Amygdala (tissue), 56 donors: ENCODE measurements at regions not wholly inside any gene's neighbourhood (a gene's known extent, or its start where the extent isn't known, plus 50 kb on each side); places are given as distances from the start of the nearest gene placed in this dataset.

ENCODE experiments used
- DNase-seq, 56 donors: peaks; one replicate each; lab custom pipeline; 2025; lab: John Stamatoyannopoulos, UW

DNA sequence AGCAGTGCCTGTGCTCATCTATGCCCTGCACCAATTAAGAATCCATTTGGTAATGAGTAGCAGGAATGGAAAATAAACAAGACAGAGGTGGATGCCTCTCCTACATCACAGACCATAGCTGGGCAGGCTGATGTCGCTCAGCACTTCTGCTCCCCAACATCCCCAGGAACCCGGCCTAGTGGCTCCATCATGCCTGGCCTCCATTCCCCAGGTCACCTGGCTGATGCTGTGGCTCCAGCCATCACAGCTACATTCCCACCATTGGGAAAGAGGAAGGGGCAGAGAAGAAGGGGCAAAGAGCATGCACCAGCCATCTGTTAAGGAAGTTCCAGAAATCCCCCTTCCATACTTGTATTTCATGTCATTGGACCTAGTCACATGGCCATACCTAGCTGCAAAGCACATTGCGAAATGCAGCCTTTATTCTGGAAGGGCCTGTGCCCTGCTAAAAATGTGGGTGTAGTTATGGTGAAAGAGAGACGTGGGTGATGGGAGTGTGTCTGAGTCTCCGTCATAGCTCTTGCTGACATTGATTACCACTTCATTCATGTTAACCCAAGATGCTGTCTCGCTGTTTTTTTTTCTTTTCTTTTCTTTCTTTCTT is 86.1 kb upstream of the ADAMTS2 start:
- no peak for DNase-seq

DNA sequence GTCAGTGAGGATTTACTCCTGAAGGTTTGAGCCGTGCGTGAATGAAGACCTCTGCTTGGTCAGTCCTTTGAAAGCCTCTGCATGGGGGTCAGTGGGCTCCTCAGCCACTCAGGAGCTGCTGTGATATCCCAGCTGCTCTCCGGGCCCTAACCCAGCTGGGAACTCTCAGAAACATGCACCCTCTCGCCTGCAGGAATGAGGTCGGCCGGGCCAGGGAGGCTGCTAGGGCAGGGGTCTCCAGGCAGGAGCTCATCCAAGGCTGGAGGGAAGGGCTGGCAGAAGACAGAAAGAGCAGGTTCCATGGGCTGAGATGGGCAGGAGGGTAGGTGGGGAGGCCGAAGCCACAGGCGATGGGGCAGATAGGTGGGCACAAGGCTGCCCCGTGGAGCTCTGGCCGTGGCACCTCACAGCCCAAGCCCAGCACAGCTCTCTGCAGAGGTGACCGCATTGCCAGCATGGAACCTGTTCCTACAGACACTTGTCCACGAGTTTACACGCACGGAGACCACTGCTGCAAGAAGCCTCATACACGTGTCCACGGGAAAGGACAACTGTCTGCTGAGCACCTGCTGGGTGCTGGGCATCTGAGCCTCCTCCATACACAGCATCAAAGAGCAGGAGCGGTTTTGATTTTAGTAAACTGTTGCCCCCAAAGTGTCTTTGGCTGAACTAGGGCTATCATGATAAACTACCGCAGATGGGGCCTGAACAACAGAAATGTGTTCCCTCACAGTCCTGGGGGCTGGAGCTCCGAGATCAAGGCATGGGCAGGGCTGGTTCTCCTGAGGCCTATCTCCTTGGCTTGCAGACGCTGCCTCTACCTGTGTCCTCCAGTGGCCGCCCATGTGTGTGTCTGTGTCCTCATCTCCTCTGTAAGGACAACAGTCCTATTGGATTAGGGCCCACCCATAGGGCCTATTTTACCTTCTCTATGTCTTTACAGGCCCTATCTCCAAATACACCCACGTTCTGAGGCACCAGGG is 85.2 kb upstream of the ADAMTS2 start:
- no peak for DNase-seq

DNA sequence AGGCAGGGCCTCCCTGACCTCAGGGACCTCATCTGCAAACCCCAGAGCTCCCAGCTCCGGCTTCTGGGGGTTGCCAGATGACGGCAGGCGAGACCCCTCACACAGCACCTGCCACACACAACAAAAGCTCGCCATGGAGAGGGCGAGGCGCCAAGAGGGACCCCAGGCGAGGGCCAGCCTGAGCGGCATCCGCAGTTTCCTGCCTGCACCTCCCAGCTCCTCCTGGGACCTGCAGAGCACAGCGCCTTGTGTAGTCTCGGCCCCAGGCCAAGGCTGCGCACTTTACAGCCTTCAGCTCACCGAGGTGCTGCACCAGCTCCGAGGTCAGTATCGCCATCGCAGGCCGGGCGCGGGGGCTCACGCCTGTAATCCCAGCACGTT is 82.4 kb upstream of the ADAMTS2 start:
- no peak for DNase-seq

DNA sequence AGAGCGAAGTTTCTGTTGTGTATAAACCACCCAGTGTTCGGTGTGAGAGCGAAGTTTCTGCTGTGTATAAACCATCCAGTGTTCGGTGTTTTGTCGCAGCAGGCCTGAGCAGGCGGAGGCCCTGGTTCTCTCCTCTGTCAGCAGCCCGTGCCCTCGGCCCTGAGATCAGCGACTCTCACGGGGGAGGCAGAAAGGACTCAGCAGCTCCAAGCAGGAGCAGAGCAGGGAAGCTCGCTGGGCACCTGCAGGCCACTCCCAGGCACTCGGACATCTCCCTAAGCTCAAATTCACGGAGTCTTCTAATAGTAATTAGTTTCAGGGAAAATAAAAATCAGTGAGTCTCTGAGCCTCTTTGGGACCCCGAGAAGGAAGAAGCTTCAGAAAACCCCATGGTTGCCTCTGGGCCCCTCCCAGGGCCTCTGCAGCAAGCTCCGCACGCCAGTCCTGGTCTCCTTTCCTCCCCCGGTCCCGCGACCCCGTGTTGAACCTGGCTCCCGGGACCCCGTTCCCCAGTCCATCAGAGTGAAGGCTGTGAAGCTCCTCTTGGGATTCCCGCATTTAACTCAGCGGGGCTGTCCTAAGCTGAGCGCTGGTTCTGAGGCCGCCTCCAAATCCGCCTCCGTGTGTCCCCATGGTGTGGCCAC is 81.9 kb upstream of the ADAMTS2 start:
- no peak for DNase-seq

DNA sequence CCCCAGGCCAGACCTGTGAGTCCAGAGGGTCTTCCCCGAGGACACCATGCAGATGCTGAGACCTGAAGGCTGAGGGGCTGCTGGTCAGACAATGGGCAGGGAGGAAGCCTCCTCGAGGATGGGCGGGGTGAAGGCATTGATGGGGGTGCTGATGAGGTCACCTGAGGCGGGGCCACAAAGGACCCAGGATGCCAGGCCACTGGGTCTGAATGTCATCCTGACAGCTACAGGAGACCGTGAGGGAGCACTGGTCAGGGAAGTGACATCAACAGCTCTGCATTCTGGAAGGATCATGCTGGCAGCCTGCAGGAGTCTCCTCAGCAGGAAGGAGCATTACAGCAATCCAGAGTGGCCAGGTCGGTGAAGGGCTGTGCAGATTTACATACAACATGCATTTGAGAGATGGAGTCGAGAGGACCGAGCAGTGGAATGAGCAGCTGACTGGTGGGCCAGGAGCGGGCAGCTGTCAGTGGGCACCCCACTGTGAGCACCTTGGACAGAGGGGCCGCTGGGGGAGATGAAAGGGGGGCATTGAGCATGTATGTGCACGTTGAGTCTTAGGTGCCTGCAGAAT is 77.7 kb upstream of the ADAMTS2 start:
- no peak for DNase-seq

DNA sequence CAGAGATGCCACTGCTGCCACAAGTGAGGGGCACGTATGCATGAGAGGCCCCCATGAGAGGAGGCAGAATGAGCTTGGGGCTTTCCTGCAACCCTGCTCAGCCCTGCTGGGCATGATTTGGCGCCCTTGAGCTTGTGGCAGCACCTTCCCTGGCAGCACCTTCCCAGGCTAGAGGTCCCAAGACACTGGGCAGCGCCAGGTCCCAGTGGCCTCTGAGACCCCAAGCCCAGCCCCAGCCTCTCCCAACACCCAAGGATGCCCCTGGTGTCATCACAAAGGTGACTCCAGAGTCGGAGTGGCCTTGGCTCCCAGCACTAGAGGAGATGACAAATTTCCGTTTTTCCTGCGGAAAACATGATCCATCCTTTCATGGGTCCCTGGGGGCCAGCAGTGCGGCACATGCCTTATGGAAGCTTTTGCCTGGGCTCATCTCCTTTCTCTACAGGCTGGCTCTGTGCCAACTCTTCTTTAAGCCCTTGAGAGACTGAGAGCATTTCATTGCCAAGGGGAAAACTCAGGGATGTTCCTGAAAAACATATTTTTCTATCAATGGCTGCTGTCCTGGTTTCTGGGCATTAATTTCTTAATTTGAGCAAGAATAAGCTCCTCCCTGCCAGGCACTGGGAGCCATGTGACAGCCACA is 77.1 kb upstream of the ADAMTS2 start:
- no peak for DNase-seq

DNA sequence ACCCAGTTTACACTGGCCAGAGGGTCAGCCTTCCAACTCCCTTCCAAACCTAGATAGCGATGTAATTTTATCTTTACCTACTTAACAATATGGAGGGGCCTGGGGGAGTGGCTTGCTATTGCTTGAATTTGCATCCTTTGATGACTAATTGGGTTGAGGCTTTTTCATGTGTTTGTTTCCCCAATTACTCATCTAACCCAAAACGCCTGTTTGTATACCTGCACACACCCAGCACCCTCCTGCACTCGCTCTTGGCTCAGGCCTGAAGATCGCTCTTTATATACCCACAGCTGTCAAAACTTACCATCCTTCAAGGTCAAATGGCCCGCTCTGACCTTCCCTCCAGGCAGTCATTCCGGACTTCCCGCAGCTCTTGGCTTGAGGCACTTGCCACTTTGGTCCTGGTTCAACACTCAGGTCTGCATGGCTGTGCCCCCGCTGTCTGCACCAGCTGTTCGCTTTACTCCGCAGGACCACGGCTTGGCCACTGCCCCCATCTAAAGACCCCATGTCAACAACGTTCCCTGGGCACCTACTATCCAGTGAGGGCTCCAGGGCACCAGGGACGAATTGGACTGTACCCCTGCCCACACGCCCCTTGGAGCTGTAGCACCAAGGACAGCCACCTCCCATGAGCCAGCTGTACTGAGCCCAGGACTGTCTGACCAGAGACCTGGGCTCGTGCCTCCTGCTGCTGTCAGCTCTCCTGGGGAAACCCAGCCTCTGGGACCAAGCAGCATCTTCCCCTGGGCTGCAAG is 76.1 kb upstream of the ADAMTS2 start:
- DNase-seq = no peak

DNA sequence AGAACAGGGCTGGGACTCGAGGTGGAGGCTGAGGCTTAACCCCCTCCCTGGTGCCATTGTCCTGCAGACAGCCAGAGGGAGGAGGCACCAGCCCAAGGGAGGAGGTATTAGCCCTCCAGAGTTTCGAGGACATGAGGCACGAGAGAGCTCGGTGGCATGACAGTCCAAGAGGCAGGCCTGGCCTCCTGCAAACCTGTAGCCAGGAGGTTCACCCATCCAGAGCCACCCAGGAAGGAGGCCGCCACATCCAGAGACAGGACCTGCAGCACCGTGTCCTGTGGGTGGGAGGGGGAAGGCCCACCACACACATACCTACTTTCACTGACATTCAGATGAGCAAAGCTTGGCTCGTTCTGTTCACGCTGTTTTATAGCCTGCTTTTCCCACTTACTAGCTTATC is 75.2 kb upstream of the ADAMTS2 start:
- DNase-seq = no peak

DNA sequence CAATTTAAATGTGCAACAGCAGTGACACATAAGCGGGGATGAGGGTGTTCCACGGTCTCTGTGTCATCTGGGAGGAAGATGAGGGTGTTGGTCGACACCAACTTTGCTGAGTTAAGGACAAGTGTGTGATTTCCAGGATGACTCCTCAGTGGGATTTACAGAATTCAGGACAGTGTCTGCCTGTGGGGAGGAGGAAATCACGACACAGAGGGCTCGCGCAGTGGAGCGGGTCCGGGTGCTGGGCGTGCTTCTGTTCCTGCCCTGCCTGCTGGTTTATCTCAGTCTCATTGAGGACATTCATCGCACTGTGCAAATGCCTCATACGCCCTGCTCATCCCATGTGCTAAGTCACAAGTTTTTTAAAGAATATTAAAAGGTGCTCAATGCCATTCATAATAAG is 73.7 kb upstream of the ADAMTS2 start:
- DNase-seq = no peak

DNA sequence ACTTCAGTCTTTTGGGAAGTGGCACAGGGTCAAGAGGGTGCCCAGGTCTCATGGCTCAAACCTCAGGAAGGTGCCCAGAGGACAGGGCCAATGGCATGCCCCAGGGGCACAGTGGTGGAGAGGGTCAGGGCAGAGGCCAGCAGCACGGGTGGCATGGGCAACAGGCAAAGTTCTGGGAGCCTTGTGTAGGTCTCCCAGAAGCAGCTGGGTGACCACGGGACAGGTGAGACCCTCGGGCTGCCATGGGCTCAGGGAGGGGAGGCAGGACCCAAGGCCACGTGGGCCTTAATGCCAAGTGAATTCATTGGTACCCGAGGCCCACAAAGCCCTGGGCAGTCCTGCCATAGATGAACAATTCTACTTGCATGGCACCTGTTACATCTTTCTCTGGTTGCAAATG is 72.4 kb upstream of the ADAMTS2 start:
- DNase-seq = no peak

DNA sequence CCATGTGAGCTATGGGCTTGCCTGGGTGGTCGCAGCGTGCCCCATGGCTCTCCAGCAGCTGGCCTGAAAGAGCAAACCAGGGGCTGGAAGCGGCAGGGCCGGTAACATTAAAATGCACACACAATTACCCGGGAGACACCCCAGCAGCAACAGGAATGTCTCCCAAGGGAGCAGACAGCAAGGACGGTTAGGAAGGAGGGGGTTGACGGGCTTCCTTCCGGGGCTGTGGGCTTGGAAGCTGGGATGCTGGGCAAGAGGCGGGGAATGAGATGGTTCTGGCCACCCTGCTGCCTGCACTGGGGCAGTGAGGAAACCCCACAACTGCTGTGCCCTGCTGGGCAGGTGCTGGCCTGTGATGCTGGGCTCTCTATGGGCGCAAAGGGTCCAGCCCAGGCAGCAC is 71.8 kb upstream of the ADAMTS2 start:
- DNase-seq = no peak

DNA sequence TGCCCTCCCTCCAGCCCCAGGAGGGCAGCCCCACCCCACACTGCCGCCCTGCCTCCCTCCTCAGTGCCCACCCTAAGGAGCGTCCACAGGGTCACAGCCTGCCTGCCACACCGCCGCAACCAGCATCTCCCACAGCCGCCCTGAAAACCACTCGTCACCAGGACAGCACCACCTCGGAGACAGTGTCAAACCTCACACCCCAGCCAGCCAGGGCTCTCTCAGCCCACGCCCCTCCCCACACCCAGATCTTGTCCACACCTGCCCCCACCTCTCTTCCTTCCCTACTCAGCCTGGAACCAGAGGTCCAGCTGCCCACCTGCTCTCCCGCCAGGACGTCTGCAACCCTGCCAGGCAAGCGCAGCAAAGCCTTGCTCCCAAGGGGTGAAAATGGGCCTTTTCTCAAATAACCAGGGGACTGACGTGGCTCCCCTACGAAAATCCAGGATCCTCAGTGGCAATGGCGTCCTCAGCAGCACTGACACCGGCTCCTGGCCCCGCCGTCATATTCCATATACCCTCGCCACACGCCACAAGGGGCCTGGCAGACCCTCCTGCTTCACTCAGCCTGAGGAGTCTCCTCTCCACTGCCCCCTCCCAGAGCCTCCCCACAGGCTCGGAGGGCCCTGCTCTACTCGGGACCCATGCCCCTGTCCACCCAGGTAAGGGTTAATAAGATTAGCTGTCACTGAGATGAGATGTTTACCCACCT is 71.0 kb upstream of the ADAMTS2 start:
- DNase-seq = no peak

DNA sequence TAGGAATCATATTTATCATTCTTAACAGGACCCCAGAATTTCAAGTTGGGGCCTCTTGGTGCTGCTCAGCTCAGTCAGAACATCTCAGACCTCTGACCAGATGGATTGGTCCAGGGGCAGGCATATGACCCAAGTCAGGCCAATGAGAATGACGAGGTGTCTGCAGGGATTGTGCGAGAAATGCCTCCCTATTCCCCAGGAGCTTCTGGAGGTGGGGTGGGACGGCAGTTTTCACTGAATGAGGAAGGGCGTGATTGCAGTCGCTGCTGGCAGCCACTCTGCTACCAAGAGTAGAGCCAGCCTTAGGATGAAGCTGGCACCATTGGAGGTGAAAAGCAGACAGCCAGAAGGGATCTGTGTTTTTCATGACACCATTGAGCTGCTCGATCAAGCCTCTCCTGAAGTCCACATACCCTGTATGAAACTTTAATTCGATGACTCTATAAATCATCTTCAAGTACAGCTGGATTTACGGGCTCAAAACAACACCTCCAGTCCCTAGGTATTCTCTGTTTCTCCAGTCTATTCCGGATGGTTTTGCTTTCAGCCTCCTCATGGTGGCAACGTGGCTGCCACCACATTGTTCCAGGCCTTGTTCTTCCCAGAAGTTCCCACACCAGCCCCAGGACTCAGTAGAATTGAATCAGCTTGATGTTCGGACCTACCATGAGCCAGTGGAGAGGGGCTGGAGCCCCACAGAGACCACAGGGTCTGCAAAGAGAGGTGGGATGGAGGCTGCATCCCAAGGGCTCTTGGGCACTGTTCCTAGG is 70.2 kb upstream of the ADAMTS2 start:
- no peak for DNase-seq

DNA sequence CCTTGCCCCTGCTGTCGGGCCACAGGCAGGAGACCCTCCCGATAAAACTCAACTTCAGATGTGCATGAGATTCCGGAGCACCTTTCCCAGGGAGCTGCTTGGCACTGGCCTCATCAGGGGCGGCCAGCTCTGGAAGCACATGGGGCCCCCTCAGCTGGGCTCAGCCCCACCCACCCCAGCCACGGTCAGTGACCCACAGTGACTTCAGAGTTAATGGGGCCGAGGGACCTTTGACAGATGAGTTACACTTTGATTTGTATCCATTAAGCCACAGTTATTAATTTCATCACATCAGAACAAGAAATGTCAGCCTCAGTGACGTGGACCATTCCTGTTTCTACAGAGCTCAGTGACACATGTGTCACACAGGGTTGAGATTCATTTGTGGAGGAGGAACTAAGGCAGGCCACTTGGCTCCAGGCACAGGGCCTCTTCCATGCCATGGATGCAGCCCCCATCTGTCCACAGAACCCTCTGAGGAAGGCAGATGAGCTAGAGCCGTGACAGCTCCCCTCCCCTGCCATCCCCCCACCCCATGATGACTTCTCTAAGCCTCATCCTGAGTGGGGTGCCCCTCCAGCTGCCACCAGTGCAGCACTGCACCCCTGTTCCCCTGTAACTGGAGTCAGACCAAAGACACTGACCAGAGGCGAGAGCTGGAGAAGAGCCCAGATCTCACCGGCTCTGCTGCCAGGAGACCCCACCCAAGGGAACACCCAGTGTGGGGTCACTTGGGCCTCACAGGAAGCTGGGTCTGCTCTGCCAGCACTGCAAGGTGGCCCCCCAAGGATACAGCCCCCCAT is 69.4 kb upstream of the ADAMTS2 start:
- DNase-seq = no peak

DNA sequence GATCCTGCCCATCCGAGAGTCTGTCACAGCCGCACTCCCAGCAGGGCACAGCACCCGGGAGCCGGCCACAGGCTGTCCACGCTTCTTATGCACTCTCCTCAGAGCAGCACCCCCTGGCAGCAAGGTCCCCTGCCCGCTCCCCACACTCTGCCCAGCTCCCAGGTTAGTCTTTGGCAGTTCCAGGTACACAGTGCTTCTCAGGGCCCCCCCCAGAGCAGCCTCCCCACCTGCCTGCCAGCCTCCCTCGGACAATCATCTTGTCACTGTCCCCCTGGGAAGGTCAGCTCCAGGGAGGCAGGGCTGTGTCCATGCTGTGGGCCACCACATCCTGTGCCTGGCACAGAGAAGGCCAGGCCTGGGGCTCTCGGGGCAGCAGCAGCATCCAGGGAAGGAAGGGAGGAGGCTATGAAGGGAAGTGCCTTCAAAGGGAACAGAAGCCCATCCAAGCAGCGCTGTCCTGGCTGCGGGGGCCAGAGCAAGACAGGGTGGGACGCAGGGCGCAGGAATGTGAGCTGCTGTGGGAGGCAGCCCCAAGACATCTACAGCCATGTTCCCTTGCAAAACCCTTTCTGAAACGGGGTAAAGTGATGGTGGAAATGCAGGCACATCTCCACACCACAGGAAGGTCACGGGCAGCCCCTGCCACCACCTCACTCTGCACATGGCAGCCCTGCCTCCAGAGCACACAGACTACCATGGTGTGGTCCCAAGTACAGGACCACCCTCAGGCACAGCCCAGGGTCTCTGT is 68.6 kb upstream of the ADAMTS2 start:
- DNase-seq = no peak

DNA sequence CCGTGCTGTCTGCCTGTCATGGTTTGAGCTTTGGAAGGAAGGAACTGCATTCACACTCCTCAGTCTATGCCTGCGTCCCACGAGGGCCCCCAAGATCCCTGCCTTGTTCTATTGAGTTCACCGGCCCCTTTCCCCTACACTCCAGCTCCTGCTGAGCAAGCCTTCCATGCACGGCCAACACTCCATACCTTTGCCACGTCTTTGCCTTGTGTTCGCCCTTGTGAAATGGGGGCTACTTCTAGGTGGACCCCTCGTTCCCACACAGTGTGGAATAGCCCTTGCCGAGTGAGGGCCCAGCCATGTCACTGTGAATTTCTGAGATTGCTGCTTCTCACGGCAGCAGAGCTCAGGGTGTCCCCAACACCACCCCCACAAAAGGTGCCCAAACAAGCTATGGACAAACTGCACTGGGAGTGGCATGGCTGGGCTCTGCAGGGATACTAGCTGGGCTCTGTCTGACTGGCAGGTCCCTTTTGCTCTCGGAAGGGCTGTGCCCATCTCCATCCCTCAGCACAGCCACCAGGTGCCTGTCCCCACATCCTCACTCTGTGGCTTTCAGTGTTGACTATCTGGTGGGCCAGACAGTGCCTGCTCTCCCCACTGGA is 67.9 kb upstream of the ADAMTS2 start:
- no peak for DNase-seq
